ENCODE measurements at regions not wholly inside any gene's neighbourhood (a gene's known extent, or its start where the extent isn't known, plus 50 kb on each side); places are given as distances from the start of the nearest gene placed in this dataset.

GRCh38 chr20:41786158-41786557 is 168.0 kb upstream of the CHD6 start:
- no peaks in the 10 kb centered on the region for H4K20me1 ChIP-seq (ENCODE audit: control insufficient read depth, insufficient read depth)
- ATAC-seq (no peak), FAIRE-seq (no peak), DNase-seq (ENCODE audit: low read depth, low spot score) (no peak)
- 41% methylated on average over 4 of the region's 4 CpGs for WGBS (ENCODE audit: insufficient coverage, insufficient replicate concordance, low lambda C conversion rate, missing lambda C conversion rate)
- no peak overlapping the region for H3K9ac ChIP-seq (ENCODE audit: control insufficient read depth, insufficient read depth, low read length)
- H3K79me2 ChIP-seq (ENCODE audit: control insufficient read depth, insufficient read depth, low read length): no peaks in the 10 kb centered on the region
- no TSS peak for BruUV-seq (replicated peaks)
- ChIA-PET CTCF (no interaction called here), POLR2A (no interaction called here), RAD21 (ENCODE audit: unreplicated experiment) (no interaction called here), SMC1A (ENCODE audit: uncharacterized antibody, unreplicated experiment) (no interaction called here)
- H2AFZ ChIP-seq (ENCODE audit: control insufficient read depth, low read depth, low read length): no peak overlapping the region
- TF ChIP-seq SIN3A (IDR thresholded peaks at IDR 0.05; ENCODE audit: low read depth, low read length) (no peak), GABPA (IDR thresholded peaks at IDR 0.05; ENCODE audit: low read depth) (no peak), CUX1 (IDR thresholded peaks at IDR 0.05; ENCODE audit: insufficient replicate concordance, low read depth, low read length) (no peak), STAT1 (conservative IDR thresholded peaks at IDR 0.05) (no peak), SMAD1 (IDR thresholded peaks at IDR 0.05; ENCODE audit: low read depth, partially characterized antibody) (no peak), CEBPB (IDR thresholded peaks at IDR 0.05; ENCODE audit: borderline replicate concordance in 1 of 2, low read depth in 2 of 2, low read length in 2 of 2) (no peak), NFYB (IDR thresholded peaks at IDR 0.05; ENCODE audit: insufficient read depth, low read depth, low read length) (no peak), RELA (IDR thresholded peaks at IDR 0.05; ENCODE audit: borderline replicate concordance, partially characterized antibody) (no peak)
- intact Hi-C loops (cut with micrococcal nuclease; ENCODE audit: unreplicated experiment) (no loop called here), in situ Hi-C loops (cut with MboI) (no loop called here)
- H3K36me3 ChIP-seq (ENCODE audit: control insufficient read depth in 2 of 2, insufficient read depth in 2 of 2, low read length in 1 of 2): no peaks in the 10 kb centered on the region
- no peaks in the 10 kb centered on the region for H3K4me1 ChIP-seq (ENCODE audit: control insufficient read depth, insufficient read depth, low read length)
- no peak overlapping the region for H3K4me3 ChIP-seq
- no peak overlapping the region for H3K27ac ChIP-seq (ENCODE audit: control insufficient read depth, insufficient read depth)
- H3K27me3 ChIP-seq (replicated peaks in 1 of 2; ENCODE audit: control insufficient read depth in 2 of 2, insufficient read depth in 2 of 2, low read length in 1 of 2): no peaks in the 10 kb centered on the region; a peak in 1 of 4 replicates
- H3K9me3 ChIP-seq (replicated peaks; ENCODE audit: control insufficient read depth, insufficient read depth, low read length): no peaks in the 10 kb centered on the region
- H3K4me2 ChIP-seq (ENCODE audit: control insufficient read depth, insufficient read depth): no peak overlapping the region
